Psoas muscle (tissue), 7 donors: ENCODE measurements at regions not wholly inside any gene's neighbourhood (a gene's known extent, or its start where the extent isn't known, plus 50 kb on each side); places are given as distances from the start of the nearest gene placed in this dataset.

Experiments used
- ATAC-seq, 4 donors: fragments of 200-7000 bp; cut with Tn5 transposase; one replicate each; pipeline ENCODE4 v1.9.1; 2020; ENCODE audit warnings: moderate library complexity in 3 of 4, mild to moderate bottlenecking in 2 of 4
- DNase-seq, 2 donors: peaks; one replicate each; pipeline ENCODE4 v3.0.0-alpha.2; 2020
- H3K27ac ChIP-seq: fragments of 200-600 bp; one replicate; pipeline ENCODE4 v1.8.0; 2022
- H3K27me3 ChIP-seq, 3 donors: fragments of 200-600 bp in 1 of 3; one replicate each; pipeline versions ENCODE4 v1.6.1 to v1.8.0; 2013 to 2022; ENCODE audit warnings: low read length in 2 of 3, mild to moderate bottlenecking in 2 of 3, moderate library complexity in 1 of 3; ENCODE audit not compliant: insufficient read depth in 3 of 3
- H3K36me3 ChIP-seq, 2 donors: fragments of 200-600 bp in 1 of 2; one replicate each; pipeline versions ENCODE4 v1.6.1 to v1.8.0; 2013 to 2022; ENCODE audit warnings: low read depth in 1 of 2, mild to moderate bottlenecking in 1 of 2, moderate library complexity in 1 of 2; ENCODE audit not compliant: insufficient read depth in 1 of 2
- H3K4me1 ChIP-seq: fragments of 200-600 bp; one replicate; pipeline ENCODE4 v1.8.0; 2022
- H3K4me3 ChIP-seq: fragments of 200-600 bp; one replicate; pipeline ENCODE4 v1.8.0; 2022; ENCODE audit warnings: mild to moderate bottlenecking
- H3K9me3 ChIP-seq: fragments of 200-600 bp; one replicate; pipeline ENCODE4 v1.8.0; 2022
- WGBS, 3 donors: extraction: QIAGEN DNeasy Blood & Tissue Kit; methylation state at CpG; one replicate each; pipeline versions ENCODE4 v1.1.6 to v1.1.7; 2013; 5-methylcytosine and 5-hydroxymethylcytosine counted together
- intact Hi-C, 2 donors: fragments of 100-400 bp; cut with DNase I; formaldehyde crosslinking; loops; one replicate each; pipeline versions ENCODE4 v1.11.0 to v1.14.2; 2022
- TF ChIP-seq, protein P1 (sequence below): fragments of 200-600 bp; IDR thresholded peaks from one replicate; pipeline ENCODE4 v1.8.0; 2022; ENCODE audit warnings: antibody characterized with exemption
- donor health status: healthy with polysubstance abuse.
- donor health status: DM: no; HTN: no; CAD: no; lungs with moderate emphysema.
- donor health status: Bipolar disorder and iron deficiency.
- donor health status: healthy.
- donor health status: DM: yes; HTN: yes; CAD: no.
- donor health status: DM: no; HTN: no; CAD: no.
- donor health status: DM: yes; HTN: yes; CAD: no.

DNA sequence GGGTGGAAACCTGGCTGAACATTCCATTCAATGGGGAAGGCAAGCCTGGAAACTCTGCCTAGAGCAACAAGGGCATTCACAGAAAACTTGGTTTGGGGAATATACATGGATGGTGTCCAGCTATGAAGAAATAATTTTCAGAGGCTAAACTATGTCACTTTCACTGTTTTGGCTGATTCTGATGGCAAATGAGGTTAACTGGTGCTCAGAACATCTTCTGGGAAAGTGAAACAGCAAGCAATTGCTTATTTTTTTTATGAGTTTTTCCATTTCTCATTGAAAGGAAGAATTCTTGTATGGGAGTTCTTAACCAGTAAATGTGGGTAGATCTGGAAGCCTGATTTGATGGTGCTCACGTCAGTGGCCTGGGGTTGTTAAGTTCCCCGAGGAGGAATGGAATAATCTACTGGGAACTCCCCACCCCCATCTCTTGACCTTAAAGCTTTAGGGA lies 132.8 kb upstream of the BTG1 start:
- DNase-seq, result no peak
- no peaks in the 10 kb centered on the region for H3K4me1 ChIP-seq
- no peaks in the 10 kb centered on the region for H3K27me3 ChIP-seq
- H3K9me3 ChIP-seq, result no peaks in the 10 kb centered on the region
- H3K36me3 ChIP-seq, result no peaks in the 10 kb centered on the region
- H3K27ac ChIP-seq, result peak overlapping the region; percentile 36
- peak in 2 of 4 donors; percentile 33 to 46 for ATAC-seq
- TF ChIP-seq, protein P1, sequence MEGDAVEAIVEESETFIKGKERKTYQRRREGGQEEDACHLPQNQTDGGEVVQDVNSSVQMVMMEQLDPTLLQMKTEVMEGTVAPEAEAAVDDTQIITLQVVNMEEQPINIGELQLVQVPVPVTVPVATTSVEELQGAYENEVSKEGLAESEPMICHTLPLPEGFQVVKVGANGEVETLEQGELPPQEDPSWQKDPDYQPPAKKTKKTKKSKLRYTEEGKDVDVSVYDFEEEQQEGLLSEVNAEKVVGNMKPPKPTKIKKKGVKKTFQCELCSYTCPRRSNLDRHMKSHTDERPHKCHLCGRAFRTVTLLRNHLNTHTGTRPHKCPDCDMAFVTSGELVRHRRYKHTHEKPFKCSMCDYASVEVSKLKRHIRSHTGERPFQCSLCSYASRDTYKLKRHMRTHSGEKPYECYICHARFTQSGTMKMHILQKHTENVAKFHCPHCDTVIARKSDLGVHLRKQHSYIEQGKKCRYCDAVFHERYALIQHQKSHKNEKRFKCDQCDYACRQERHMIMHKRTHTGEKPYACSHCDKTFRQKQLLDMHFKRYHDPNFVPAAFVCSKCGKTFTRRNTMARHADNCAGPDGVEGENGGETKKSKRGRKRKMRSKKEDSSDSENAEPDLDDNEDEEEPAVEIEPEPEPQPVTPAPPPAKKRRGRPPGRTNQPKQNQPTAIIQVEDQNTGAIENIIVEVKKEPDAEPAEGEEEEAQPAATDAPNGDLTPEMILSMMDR, result no peak
- intact Hi-C loops, result no loop called here
- WGBS, 3 donors, result 19 to 57% (median 26%) methylated on average over 2 of the region's 2 CpGs
- no peak overlapping the region for H3K4me3 ChIP-seq

DNA sequence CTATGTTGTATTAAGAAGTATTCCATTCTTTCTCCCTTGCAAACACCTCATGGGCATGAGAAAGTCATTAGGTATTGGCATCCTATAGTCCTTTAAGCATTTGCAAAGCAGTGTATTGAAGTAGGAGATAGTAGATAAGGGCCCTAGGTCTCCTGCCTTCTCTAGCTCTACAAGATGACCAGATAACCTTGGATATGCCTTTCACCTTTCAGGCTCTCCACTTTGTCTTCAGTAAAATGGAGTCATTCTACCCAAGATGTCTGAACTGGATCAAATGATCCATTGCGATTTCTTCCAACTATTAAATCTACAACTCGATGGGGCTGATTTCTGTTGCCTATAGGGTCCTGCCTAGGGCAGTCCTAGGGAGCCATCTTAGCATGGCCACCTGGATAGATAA lies 132.1 kb upstream of the BTG1 start:
- TF ChIP-seq, protein P1, result no peak
- H3K27me3 ChIP-seq, result no peaks in the 10 kb centered on the region
- no peak overlapping the region for H3K4me3 ChIP-seq
- 48 to 50% (median 50%) methylated on average over 2 of the region's 2 CpGs for WGBS, 3 donors
- no peak overlapping the region for H3K27ac ChIP-seq
- intact Hi-C loops, result no loop called here
- no peak for DNase-seq
- H3K36me3 ChIP-seq, result no peaks in the 10 kb centered on the region
- no peaks in the 10 kb centered on the region for H3K9me3 ChIP-seq
- no peaks in the 10 kb centered on the region for H3K4me1 ChIP-seq
- no peak for ATAC-seq

DNA sequence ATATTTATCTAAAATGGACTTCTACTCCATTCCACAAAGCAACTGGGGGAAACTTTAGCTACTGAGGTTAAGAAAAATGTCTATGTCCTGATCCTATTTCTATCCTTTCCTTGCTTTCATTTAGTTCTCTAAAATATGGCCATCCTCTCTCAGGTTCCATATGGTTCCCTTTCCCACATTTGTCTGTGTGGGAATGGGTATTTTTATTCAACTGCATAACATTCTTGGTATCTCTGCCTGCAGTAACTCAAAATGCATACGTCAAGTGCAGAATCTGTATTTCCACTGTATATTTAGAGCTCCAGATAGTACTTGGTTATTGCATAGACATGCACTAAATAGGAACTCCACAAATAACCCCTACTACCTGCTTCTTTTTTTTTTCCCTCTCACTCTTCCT lies 130.6 kb upstream of the BTG1 start:
- intact Hi-C loops, result no loop called here
- DNase-seq (no peak), ATAC-seq (no peak)
- 93 to 97% (median 94%) methylated on average over 1 of the region's 1 CpG for WGBS, 3 donors
- no peaks in the 10 kb centered on the region for H3K9me3 ChIP-seq
- H3K27ac ChIP-seq, result no peak overlapping the region
- TF ChIP-seq, protein P1, result no peak
- no peaks in the 10 kb centered on the region for H3K27me3 ChIP-seq
- H3K4me1 ChIP-seq, result no peaks in the 10 kb centered on the region
- H3K4me3 ChIP-seq, result no peak overlapping the region
- H3K36me3 ChIP-seq, result no peaks in the 10 kb centered on the region

DNA sequence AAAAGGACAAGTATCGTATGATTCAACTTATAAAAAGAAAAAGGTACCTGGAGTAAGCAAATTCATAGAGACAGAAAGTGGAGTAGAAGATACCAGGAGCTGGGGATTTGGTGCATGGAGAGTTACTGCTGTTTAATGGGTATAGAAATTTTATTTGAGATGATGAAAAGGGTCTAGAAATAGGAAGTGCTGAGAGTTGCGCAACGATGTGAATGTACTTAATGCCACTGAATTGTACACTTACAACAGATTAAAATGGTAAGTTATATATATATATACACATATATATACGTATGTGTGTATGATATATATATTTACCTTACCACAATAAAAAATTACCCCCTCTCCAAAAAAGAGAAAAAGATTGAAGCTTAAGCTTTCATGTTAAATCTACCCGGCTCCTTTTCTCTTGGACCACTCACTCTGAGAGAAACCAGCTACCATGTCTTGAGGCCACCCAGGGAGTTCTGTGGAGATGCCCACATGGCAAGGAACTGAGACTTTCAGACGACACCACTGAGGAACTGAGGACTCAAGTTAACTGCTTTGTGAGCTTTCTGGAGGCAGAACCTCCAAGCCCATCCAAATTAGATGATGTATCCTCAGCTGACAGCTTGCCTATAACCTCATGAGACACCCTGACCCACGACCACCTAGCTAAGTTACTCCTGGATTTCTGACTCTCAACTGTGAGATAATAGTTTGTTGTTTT lies 130.0 kb upstream of the BTG1 start:
- Histone ChIP-seq H3K9me3 (no peaks in the 10 kb centered on the region), H3K27me3 (peaks cover 0 to 5% (median 0%) of the 10 kb centered on the region in 3 donors), H3K36me3 (no peaks in the 10 kb centered on the region), H3K4me1 (no peaks in the 10 kb centered on the region), H3K4me3 (no peak overlapping the region), H3K27ac (no peak overlapping the region)
- ATAC-seq, result no peak
- TF ChIP-seq, protein P1, result no peak
- no peak for DNase-seq
- intact Hi-C loops, result no loop called here
- 77% methylated on average over 7 of the region's 7 CpGs for WGBS, 3 donors

DNA sequence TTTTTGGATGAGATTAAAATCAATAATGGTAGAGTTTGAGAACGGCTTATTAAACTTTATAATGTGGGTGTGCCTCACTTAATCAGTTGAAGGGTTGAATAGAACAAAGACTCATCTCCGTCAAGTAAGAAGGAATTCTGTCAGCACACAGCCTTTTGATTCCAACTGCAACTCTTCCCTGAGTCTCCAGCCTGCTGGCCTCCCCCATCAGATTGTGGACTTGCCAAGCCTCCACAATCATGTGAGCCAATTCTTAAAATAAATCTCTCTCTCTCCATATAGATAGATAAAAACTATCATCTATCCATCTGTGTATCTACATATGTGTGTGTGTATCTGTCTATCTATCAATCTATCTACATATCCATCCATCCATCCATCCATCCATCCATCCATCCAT lies 127.4 kb upstream of the BTG1 start:
- DNase-seq, result no peak
- peaks cover 0 to 5% (median 0%) of the 10 kb centered on the region in 3 donors for H3K27me3 ChIP-seq
- TF ChIP-seq, protein P1, result no peak
- intact Hi-C loops, result no loop called here
- no peak for ATAC-seq
- WGBS, 3 donors, result 95 to 98% (median 98%) methylated on average over 2 of the region's 2 CpGs
- no peaks in the 10 kb centered on the region for H3K9me3 ChIP-seq
- H3K4me1 ChIP-seq, result no peaks in the 10 kb centered on the region
- H3K36me3 ChIP-seq, result no peaks in the 10 kb centered on the region
- no peak overlapping the region for H3K27ac ChIP-seq
- no peak overlapping the region for H3K4me3 ChIP-seq
